Astrocyte (in vitro differentiated cells and primary cell): ENCODE measurements at regions not wholly inside any gene's neighbourhood (a gene's known extent, or its start where the extent isn't known, plus 50 kb on each side); places are given as distances from the start of the nearest gene placed in this dataset.
"Not testable (repeated sequence)": the region's sequence is repeated elsewhere in the genome, so short reads cannot be mapped to it uniquely, and the experiment has no call there.

Experiments
- EZH2 ChIP-seq: IDR thresholded peaks from 2 replicates; pipeline ENCODE4 v1.6.1; 2012; ENCODE audit warnings: mild to moderate bottlenecking, low read length, inconsistent platforms; ENCODE audit not compliant: insufficient read depth
- TF ChIP-seq, protein P1 (sequence below): IDR thresholded peaks from 2 replicates; pipeline ENCODE4 v1.5.1; 2011; ENCODE audit warnings: low read depth, mild to moderate bottlenecking, inconsistent platforms, low read length, moderate library complexity; ENCODE audit not compliant: insufficient read depth

DNA sequence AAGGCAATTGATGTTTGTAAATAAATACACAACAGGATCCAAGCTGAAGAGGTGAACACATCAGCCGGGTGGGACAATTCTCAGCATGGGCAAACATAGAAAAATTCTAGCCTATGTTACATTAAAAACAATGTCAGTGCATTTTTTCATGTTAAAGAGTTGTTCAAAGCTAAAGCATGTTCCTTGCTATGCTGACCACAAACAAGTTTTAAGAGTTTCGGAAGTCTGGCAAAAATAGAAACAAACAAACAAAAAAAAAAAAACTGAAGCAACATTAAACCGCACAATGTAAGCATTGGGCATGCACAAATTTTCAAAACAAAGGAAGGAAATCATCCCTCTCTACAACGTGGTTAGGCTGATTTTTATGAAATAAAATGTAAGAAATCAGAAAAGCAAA, 185.8 kb downstream of the FOXD4L6 start:
- TF ChIP-seq, protein P1, sequence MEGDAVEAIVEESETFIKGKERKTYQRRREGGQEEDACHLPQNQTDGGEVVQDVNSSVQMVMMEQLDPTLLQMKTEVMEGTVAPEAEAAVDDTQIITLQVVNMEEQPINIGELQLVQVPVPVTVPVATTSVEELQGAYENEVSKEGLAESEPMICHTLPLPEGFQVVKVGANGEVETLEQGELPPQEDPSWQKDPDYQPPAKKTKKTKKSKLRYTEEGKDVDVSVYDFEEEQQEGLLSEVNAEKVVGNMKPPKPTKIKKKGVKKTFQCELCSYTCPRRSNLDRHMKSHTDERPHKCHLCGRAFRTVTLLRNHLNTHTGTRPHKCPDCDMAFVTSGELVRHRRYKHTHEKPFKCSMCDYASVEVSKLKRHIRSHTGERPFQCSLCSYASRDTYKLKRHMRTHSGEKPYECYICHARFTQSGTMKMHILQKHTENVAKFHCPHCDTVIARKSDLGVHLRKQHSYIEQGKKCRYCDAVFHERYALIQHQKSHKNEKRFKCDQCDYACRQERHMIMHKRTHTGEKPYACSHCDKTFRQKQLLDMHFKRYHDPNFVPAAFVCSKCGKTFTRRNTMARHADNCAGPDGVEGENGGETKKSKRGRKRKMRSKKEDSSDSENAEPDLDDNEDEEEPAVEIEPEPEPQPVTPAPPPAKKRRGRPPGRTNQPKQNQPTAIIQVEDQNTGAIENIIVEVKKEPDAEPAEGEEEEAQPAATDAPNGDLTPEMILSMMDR = not testable (repeated sequence)
- TF ChIP-seq EZH2 = not testable (repeated sequence)
